ENCODE measurements at regions not wholly inside any gene's neighbourhood (a gene's known extent, or its start where the extent isn't known, plus 50 kb on each side); places are given as distances from the start of the nearest gene placed in this dataset.

DNA sequence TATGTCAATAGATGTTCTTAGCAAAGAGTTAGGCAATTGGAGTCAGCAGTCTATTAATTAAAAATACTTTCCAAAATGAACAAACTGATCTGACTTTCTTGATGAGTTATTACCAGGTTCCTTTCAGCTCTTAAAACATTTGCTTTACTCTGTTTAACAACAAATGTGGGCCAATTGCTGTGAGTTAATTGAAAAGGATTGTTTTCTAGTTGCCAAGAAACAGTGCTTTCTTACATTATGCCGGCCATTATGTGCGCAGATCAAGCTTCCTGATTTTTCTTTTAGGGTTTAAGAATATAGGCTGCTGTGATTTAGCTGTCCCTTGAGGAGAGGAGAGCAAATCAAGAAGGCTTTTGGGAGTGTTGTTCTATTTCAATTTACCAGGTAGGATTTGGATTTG is 50.5 kb upstream of the ITPRID2 start:
- no peak for DNase-seq

Measured in NCI-H1694 (cell line).